ENCODE measurements at regions not wholly inside any gene's neighbourhood (a gene's known extent, or its start where the extent isn't known, plus 50 kb on each side); places are given as distances from the start of the nearest gene placed in this dataset.

- TF ChIP-seq TCF12 (IDR thresholded peaks at IDR 0.05; ENCODE audit: low read depth, low read length) (no peak), POLR2AphosphoS5 (IDR thresholded peaks at IDR 0.05; ENCODE audit: low read depth, low read length) (no peak), EZH2 (IDR thresholded peaks at IDR 0.05; ENCODE audit: low read depth, low read length, severe bottlenecking) (no peak)
Observed at GRCh38 chr5:2241842-2242241, 359.1 kb upstream of the IRX4 start (continued).

All from H1 (cell line).